ENCODE measurements at regions not wholly inside any gene's neighbourhood (a gene's known extent, or its start where the extent isn't known, plus 50 kb on each side); places are given as distances from the start of the nearest gene placed in this dataset.

- no peak for TF ChIP-seq EZH2 (IDR thresholded peaks at IDR 0.05; ENCODE audit: low read length)
- TF ChIP-seq CTCF (optimal IDR thresholded peaks at IDR 0.05 in 1 of 3, IDR thresholded peaks at IDR 0.05 in 1 of 3, conservative IDR thresholded peaks at IDR 0.05 in 1 of 3; ENCODE audit: extremely low read depth in 1 of 3, insufficient read depth in 2 of 3, low read length in 3 of 3): no peak
- FAIRE-seq (no peak), DNase-seq (ENCODE audit: low read depth, low spot score) (no peak)
Observed at GRCh38 chr11:24070435-24070834, 426.4 kb upstream of the LUZP2 start.

GRCh38 chr11:24078018-24078417, 418.8 kb upstream of the LUZP2 start:
- FAIRE-seq: no peak
- Histone ChIP-seq H3K79me2 (ENCODE audit: control insufficient read depth, insufficient read depth, low read length) (no peaks in the 10 kb centered on the region), H3K27ac (ENCODE audit: control insufficient read depth, insufficient read depth, low read length) (no peak overlapping the region), H2AFZ (ENCODE audit: control insufficient read depth, low read length) (no peak overlapping the region), H3K9ac (ENCODE audit: control insufficient read depth, extremely low read depth, insufficient read depth, low read length) (no peak overlapping the region), H3K9me3 (ENCODE audit: control insufficient read depth, low read depth, low read length) (no peaks in the 10 kb centered on the region), H3K36me3 (ENCODE audit: control insufficient read depth in 2 of 2, extremely low read depth in 1 of 2, insufficient read depth in 2 of 2, low read length in 2 of 2) (no peaks in the 10 kb centered on the region), H4K20me1 (ENCODE audit: control insufficient read depth, extremely low read depth, insufficient read depth, low read length) (no peaks in the 10 kb centered on the region), H3K9me1 (ENCODE audit: control insufficient read depth, extremely low read depth, insufficient read depth, low read length) (no peaks in the 10 kb centered on the region), H3K27me3 (ENCODE audit: control insufficient read depth, extremely low read depth, insufficient read depth, low read length) (no peaks in the 10 kb centered on the region), H3K4me3 (ENCODE audit: control insufficient read depth in 2 of 3, extremely low read depth in 1 of 3, insufficient read depth in 2 of 3, low read depth in 1 of 3, low read length in 3 of 3) (no peak overlapping the region), H3K4me2 (ENCODE audit: control insufficient read depth, extremely low read depth, insufficient read depth, low read depth, low read length) (no peak overlapping the region), H3K4me1 (ENCODE audit: control insufficient read depth, extremely low read depth, insufficient read depth, low read length) (no peaks in the 10 kb centered on the region)
- dilution Hi-C loops (cut with MboI; ENCODE audit: extremely low pct_ligation_motif_present, low sequenced_read_pairs): no loop called here
- DNase-seq (ENCODE audit: low read depth, low spot score): no peak
- no peak for TF ChIP-seq CTCF (optimal IDR thresholded peaks at IDR 0.05 in 1 of 3, IDR thresholded peaks at IDR 0.05 in 1 of 3, conservative IDR thresholded peaks at IDR 0.05 in 1 of 3; ENCODE audit: extremely low read depth in 1 of 3, insufficient read depth in 2 of 3, low read length in 3 of 3)
- TF ChIP-seq EZH2 (IDR thresholded peaks at IDR 0.05; ENCODE audit: low read length): no peak

More at GRCh38 chr11:24070435-24070834, 426.4 kb upstream of the LUZP2 start:
- Histone ChIP-seq H3K9me3 (ENCODE audit: control insufficient read depth, low read depth, low read length) (no peaks in the 10 kb centered on the region), H3K36me3 (ENCODE audit: control insufficient read depth in 2 of 2, extremely low read depth in 1 of 2, insufficient read depth in 2 of 2, low read length in 2 of 2) (no peaks in the 10 kb centered on the region), H3K4me3 (ENCODE audit: control insufficient read depth in 2 of 3, extremely low read depth in 1 of 3, insufficient read depth in 2 of 3, low read depth in 1 of 3, low read length in 3 of 3) (no peak overlapping the region), H2AFZ (ENCODE audit: control insufficient read depth, low read length) (no peak overlapping the region), H3K27me3 (ENCODE audit: control insufficient read depth, extremely low read depth, insufficient read depth, low read length) (no peaks in the 10 kb centered on the region), H3K9me1 (ENCODE audit: control insufficient read depth, extremely low read depth, insufficient read depth, low read length) (no peaks in the 10 kb centered on the region), H3K4me1 (ENCODE audit: control insufficient read depth, extremely low read depth, insufficient read depth, low read length) (no peaks in the 10 kb centered on the region), H3K79me2 (ENCODE audit: control insufficient read depth, insufficient read depth, low read length) (no peaks in the 10 kb centered on the region), H3K27ac (ENCODE audit: control insufficient read depth, insufficient read depth, low read length) (no peak overlapping the region), H3K4me2 (ENCODE audit: control insufficient read depth, extremely low read depth, insufficient read depth, low read depth, low read length) (no peak overlapping the region), H4K20me1 (ENCODE audit: control insufficient read depth, extremely low read depth, insufficient read depth, low read length) (no peaks in the 10 kb centered on the region), H3K9ac (ENCODE audit: control insufficient read depth, extremely low read depth, insufficient read depth, low read length) (no peak overlapping the region)
- dilution Hi-C loops (cut with MboI; ENCODE audit: extremely low pct_ligation_motif_present, low sequenced_read_pairs): no loop called here
